GM12872 (cell line): ENCODE measurements at regions not wholly inside any gene's neighbourhood (a gene's known extent, or its start where the extent isn't known, plus 50 kb on each side); places are given as distances from the start of the nearest gene placed in this dataset.

Source experiments
- CTCF ChIP-seq: IDR thresholded peaks from 3 replicates; pipeline ENCODE4 v1.5.1; 2011; ENCODE audit warnings: low read depth, mild to moderate bottlenecking, low read length, moderate library complexity; ENCODE audit not compliant: insufficient read depth

DNA sequence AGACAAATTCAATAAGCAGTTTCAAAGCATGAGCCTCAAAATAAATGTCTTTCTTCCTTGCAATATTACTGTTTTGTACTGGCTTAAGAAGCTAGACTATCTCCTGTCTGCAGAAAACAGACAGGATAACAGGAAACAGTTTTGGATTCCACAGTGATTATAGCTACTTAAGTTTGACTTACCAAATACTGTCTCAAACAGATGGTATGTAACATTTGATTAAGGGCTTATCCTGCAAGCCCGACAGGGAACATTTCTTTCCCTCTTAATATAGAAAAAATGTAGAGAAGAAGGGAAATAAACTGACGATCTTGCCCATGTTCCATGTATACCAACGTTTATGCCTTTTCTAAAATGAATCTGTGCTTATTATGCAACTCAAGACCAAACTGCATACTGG, 179.9 kb upstream of the EEA1 start:
- no peak for TF ChIP-seq CTCF

- no peak for TF ChIP-seq CTCF
Observed at GRCh38 chr12:93109551-93110203, 180.6 kb upstream of the EEA1 start.

GRCh38 chr12:93111773-93112172, 182.7 kb upstream of the EEA1 start:
- no peak for TF ChIP-seq CTCF

DNA sequence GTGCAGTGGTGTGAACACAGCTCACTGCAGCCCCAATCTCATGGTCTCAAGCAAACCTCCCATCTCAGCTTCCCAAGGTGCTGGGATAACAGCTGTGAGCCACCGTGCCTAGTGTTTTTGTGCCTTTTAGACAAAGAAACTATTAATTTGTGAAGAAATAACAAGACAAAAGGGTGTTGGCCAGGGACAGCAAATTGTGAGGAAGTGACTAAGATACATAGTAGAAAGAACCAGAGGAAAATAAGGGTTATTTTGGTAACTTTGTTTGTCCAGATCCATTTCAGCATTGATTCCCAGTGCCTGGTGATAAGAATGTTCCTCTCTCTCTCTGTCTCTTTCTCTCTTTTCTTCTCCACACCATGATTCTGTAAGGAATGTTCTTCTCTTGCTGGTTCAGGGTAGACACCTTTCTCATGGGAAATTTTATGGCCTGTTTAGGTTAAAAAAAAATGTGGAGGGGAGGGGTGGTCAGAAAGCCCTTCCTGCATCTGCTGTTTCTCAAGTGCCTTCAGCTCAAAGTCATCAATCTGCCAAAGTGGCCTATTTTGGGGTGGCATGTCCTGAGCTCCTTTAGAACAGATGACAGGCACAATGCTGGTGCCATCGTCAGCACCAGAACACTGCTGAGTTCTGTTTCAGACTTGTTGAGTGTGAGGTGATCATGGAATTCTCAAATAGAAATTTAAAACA, 184.4 kb upstream of the EEA1 start:
- TF ChIP-seq CTCF = no peak

GRCh38 chr12:93115198-93115601, 186.1 kb upstream of the EEA1 start:
- no peak for TF ChIP-seq CTCF

GRCh38 chr12:93115646-93116045, 186.6 kb upstream of the EEA1 start:
- no peak for TF ChIP-seq CTCF

GRCh38 chr12:93116632-93117031, 187.5 kb upstream of the EEA1 start:
- TF ChIP-seq CTCF = no peak
